GM12874 (cell line): ENCODE measurements at regions not wholly inside any gene's neighbourhood (a gene's known extent, or its start where the extent isn't known, plus 50 kb on each side); places are given as distances from the start of the nearest gene placed in this dataset.

ENCODE experiments used
- CTCF ChIP-seq: IDR thresholded peaks from 2 replicates; pipeline ENCODE4 v1.5.1; 2011; ENCODE audit warnings: low read depth, mild to moderate bottlenecking, control low read depth, low read length, moderate library complexity; ENCODE audit not compliant: insufficient read depth

GRCh38 chr7:121530227-121531174 is 134.4 kb upstream of the FAM3C start:
- TF ChIP-seq CTCF = no peak

- no peak for TF ChIP-seq CTCF
Measured at GRCh38 chr7:121529003-121529402, 132.9 kb upstream of the FAM3C start.

DNA sequence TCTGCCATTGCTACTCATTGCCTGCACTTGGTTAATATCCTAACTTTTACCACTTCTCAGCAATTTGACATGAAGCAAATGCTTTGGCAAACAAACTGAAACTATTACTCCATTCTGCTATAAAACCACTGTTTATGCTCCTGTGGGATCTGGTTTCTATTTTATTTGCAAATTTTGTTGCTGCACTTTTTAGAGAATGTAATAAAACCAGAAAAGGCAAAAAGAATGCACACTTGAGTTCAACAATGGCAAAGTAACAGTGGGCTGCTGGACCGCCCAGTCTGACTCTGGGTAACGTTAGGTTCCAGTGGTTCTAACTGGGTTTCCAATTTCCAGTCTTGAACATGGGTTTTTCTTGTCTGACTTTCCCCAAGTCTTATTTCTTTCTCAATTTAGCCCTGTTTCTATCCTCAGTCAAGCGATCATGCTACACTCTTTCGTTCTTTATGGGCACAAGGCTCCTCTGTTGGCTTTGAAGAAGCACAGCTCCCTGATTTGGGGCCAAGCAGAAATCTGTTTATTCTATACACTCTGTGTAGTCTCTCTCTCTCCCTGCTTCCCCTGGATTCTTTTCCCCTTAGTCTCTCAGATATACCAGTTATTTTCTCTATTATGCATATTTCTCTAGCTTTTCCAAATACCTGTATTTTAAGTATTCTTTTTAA is 129.2 kb upstream of the FAM3C start:
- TF ChIP-seq CTCF = no peak

GRCh38 chr7:121521711-121522400 is 125.7 kb upstream of the FAM3C start:
- no peak for TF ChIP-seq CTCF

- TF ChIP-seq CTCF = no peak
Measured at GRCh38 chr7:121520911-121521310, 124.8 kb upstream of the FAM3C start.

DNA sequence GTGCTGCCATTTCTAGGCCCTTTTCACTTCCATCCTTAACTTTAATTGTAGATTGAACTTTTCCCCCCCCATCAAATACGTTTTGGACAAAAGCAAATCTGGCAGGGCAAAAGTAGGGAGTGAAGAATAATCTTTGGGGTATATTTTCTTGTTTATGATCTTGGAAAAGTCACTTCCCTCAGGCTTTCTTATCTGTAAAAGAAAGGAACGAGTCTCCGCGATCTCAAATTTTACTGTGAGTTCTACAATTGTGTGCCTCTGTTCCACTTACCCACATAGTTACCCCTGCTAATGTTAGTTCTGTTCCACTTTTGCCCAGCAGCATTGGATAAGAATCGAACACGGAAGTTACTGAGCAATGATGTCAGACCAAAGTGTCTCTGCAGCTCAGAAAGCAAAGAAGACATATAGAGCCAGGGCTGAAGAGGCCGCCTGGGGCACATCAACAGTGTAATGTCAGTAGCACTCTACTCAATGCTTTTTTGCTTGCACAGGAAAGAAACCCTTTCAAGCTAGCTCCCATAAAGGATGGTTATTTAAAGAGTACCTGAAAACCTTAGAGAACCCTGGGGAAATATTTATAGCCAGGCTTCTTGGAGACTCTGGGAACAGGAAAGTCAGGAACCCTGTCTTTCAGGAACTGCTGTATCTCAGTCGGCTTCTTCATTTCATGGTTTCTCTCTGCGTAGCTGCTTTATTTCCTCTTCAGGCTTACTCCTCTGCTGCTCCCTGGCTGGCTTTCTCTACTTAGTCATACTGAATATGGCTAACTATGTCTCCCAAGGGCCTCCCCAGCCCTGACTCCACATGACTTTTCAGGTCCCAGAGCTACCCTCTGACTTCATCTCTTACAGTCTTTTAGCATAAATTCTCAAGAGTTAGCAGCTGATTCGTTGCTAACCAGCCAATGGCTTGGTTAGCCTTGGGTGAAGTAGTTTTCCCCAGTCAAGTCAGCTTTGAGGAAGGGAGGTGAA is 123.7 kb upstream of the FAM3C start:
- TF ChIP-seq CTCF = no peak

DNA sequence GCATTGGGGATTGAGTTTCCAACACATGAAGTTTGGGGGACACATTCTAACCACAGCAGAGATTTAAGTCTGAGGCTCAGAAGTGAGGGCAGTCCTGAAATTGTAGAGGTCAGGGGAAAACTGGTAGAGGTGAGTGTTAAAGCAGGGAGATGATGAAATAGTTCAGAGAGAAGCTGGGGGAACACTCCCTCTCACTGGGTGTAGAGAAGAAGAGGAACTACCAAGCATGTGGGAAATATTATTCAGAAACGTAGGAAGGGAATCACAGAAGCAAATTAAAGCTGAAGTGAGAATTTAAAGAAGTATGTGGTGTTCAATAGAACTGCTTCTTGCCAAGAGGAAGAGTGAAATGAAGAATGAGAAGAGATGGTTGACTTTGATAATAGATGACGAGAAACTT is 121.5 kb upstream of the FAM3C start:
- TF ChIP-seq CTCF = no peak
